ENCODE measurements at regions not wholly inside any gene's neighbourhood (a gene's known extent, or its start where the extent isn't known, plus 50 kb on each side); places are given as distances from the start of the nearest gene placed in this dataset.
"Not testable (repeated sequence)": the region's sequence is repeated elsewhere in the genome, so short reads cannot be mapped to it uniquely, and the experiment has no call there.

- DNase-seq: no peak
These were observed 96.9 kb upstream of the PMCH start for GRCh38 chr12:102294568-102294967.

DNA sequence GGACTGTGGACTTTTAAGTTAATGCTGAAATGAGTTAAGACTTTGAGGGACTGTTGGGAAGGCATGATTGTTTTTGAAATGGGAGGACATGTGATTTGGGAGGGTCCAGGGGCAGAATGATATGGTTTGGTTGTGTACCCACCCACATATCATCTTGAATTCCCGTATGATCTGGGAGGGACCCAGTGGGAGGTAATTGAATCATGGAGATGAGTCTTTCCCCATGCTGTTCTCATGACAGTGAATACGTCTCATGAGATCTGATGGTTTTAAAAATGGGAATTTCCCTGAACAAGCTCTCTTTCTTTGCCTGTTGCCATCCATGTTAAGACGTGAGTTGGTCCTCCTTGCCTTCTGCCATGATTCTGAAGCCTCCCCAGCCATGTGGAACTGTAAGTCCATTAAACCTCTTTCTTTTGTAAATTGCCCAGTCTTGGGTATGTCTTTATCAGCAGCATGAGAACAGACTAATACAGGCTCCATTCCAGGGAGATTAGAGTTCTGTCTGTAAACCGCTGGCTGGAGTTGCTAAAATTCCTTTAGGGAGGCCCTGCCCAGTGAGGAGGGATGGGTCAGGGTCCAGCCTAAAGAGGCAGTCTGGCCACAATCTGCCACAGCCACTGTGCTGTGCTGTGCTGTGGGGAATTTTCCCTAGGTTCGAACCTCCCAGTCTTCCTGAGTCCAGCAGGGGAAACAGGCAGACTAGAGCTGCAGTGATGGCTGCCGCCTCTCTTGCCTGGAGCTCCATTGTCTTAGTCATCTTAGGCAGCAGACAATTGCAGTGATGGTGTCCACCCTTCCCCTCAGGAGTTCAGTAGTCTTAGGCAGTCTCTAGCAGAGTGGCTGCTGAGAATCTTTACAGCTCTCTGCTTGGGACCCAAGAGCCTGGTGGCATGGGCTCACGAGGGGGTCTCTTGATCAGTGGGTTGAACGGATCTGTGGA lies 94.1 kb upstream of the PMCH start:
- DNase-seq: not testable (repeated sequence)

DNA sequence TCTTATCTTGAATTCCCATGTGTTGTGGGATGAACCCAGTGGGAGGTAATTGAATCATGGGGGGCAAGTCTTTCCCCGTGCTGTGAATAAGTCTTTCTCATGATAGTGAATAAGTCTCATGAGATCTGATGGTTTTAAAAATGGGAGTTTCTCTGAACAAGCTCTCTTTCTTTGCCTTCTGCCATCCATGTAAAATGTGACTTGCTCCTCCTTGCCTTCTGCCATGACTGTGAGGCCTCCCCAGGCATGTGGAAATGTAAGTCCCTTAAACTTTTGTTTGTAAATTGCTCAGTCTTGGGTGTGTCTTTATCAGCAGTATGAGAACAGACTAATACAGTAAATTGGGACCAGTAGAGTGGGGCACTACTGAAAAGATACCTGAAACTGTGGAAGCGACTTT lies 92.1 kb upstream of the PMCH start:
- not testable (repeated sequence) for DNase-seq

- DNase-seq: no peak
These were observed 83.6 kb upstream of the PMCH start for GRCh38 chr12:102281231-102281630.

GRCh38 chr12:102255687-102256086 lies 58.1 kb upstream of the PMCH start:
- not testable (repeated sequence) for DNase-seq

DNA sequence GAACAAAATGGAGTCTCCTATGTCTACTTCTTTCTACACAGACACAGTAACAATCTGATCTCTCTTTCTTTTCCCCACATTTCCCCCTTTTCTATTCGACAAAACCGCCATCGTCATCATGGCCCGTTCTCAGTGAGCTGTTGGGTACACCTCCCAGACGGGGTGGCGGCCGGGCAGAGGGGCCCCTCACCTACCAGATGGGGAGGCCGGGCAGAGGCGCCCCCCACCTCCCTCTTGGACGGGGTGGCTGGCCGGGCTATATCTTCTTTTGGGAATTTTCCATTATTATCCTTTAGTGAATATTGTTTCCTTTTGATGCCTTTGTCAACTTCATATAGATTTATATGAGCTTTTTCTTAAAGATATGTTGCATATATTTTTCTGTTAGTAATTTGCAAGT lies 53.4 kb upstream of the PMCH start:
- not testable (repeated sequence) for DNase-seq

- no peak for DNase-seq
These were observed 51.6 kb upstream of the PMCH start for GRCh38 chr12:102249079-102249841.

All from activated CD4-positive, alpha-beta T cell treated with anti-CD3 and anti-CD28 coated beads, Interleukin-10, Interleukin-2, amounts not matched to agents 100 ng/mL and 50 ng/mL, durations not matched to agents 16 hours and 8 hours (primary cell).